LNCaP clone FGC (cell line): ENCODE measurements at regions not wholly inside any gene's neighbourhood (a gene's known extent, or its start where the extent isn't known, plus 50 kb on each side); places are given as distances from the start of the nearest gene placed in this dataset.

Source experiments
- DNase-seq: peaks from one replicate; pipeline ENCODE4 v3.0.0-alpha.2; 2011; ENCODE audit warnings: low read depth
- H3K4me3 ChIP-seq: 2 replicates; pipeline ENCODE4 v1.5.1; 2011; ENCODE audit warnings: mild to moderate bottlenecking, low read depth, low read length, control low read depth
- CTCF ChIP-seq: IDR thresholded peaks from 2 replicates; pipeline ENCODE4 v1.5.1; 2012; ENCODE audit warnings: mild to moderate bottlenecking; ENCODE audit not compliant: control insufficient read depth, insufficient read depth; ENCODE audit errors: extremely low read depth

- no peak for DNase-seq
- H3K4me3 ChIP-seq, result no peak overlapping the region
- no peak for TF ChIP-seq CTCF
These were observed 66.3 kb upstream of the NCOR2 start for GRCh38 chr12:124633365-124634362.

DNA sequence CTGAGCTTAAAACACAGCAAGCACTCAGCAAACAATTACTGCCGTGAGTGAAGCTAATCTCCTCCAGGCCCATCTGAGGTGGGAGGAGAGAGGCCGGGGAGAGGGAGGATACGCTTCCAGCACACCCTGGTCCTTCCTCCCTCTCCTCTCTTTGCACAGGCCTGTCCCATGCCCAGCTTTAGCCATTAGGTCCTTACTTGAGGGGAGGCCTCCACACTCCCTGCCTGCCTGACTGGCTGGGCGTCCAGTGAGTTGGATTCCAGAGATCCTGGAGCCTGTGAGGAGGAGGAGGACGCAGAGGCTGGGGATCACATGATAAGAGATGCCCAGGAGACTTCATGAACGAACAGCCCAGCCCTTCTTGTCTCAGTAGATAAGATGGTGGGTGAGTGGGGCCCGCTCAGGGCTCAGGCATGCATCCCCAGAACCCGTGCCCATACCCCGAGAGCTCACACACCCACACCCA lies 65.1 kb upstream of the NCOR2 start:
- no peak for DNase-seq
- no peak for TF ChIP-seq CTCF
- no peak overlapping the region for H3K4me3 ChIP-seq

DNA sequence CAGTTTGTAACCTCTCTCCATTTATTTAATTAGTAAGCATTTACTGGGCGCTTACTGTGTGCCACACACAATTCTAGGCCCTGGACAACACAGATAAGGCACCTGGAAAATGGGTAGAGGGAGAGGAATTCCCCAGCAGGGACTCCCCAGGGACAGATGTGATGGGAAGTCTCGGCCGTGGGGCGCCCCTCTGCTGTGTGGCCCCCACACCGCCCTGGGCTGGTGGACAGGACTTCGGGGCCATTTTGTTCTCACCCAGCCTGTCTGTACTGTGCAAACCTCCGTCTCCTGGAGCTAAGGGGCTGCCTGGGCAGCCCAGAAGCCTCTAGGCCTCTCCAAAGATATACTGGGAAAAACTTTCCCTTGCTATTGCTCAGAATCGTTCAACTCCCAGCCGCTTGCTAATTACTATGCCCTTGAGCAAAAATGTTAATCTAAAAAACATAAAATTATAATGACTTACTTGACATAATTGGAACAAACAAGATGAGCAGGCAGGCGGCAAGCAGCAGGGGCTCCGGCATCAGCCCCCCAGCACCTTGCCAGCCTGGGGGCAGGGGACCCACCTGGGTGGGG lies 64.4 kb upstream of the NCOR2 start:
- no peak for DNase-seq
- TF ChIP-seq CTCF, result no peak
- H3K4me3 ChIP-seq, result no peak overlapping the region

DNA sequence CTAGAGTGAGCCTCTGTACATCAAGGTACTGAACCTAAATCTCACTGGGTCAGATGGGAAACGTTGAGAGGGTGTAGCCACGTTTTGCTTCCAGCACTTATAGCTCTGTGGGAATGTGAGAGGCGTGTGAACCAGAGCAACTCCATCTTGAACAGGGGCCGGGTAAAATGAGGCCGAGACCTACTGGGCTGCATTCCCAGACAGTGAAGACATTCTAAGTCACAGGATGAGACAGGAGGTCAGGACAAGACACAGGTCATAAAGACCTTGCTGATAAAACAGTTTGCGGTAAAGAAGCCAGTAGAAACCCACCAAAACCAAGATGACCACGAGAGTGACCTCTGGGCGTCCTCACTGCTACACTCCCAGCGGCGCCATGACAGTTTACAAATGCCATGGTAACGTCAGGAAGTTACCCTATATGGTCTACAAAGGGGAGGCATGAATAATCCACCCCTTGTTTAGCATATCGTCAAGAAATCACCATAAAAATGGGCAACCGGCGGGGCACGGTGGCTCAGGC lies 63.4 kb upstream of the NCOR2 start:
- H3K4me3 ChIP-seq, result no peak overlapping the region
- no peak for TF ChIP-seq CTCF
- no peak for DNase-seq

DNA sequence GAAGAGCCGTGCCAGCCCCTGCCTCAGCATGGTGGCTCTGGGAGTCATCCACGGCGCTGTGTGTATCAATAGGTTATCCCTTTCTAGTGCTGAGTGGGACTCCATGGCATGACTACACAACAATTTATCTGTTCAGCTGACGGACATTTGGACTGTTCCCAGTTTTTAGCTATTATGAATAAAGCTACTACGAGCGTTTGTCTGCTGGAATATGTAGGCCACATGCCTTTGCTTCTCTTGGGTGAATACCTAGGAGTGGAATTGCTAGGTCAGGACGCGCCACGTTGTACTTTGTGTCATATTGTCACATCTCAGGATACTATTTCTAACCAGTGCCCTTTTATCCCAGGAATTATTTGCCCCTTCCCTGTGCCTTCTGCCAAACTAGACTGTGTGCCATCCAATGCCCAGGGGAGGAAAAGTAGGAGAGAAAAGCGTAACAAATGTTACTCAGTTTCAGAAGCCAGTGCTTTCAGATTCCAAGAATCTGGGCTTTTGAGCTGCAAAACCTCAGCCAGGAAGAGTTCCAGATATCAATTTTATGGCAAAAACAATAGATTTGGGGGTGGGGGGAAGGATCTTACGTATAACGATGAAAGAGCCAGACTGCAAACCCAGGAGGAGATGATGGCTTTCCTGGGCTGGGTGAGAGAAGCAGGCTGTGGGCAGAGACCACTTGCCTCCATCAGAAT lies 62.5 kb upstream of the NCOR2 start:
- H3K4me3 ChIP-seq, result no peak overlapping the region
- no peak for TF ChIP-seq CTCF
- no peak for DNase-seq

DNA sequence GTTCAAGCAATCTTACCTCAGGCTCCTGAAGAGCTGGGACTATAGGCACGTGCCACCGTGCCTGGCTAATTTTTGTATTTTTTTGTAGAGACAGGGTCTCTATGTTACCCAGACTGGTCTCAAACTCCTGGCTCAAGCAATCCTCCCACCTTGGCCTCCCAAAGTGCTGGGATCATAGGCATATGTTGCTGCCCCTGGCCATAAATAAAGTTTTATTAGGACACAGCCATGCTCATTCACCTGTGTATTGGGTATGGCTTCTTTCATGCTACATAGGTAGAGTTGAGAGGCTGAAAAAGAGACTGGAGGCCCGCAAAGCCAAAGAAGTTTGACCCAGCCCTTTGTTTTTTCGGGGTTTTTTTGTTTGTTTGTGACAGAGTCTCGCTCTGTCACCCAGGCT lies 61.7 kb upstream of the NCOR2 start:
- no peak for DNase-seq
- no peak overlapping the region for H3K4me3 ChIP-seq
- TF ChIP-seq CTCF, result no peak
